Activated naive CD4-positive, alpha-beta T cell treated with anti-CD3 and anti-CD28 coated beads for 36 hours (primary cell): ENCODE measurements at regions not wholly inside any gene's neighbourhood (a gene's known extent, or its start where the extent isn't known, plus 50 kb on each side); places are given as distances from the start of the nearest gene placed in this dataset.
"Not testable (repeated sequence)": the region's sequence is repeated elsewhere in the genome, so short reads cannot be mapped to it uniquely, and the experiment has no call there.

Experiments used
- CTCF ChIA-PET: fragments of 350-600 bp; sonication (Branson Sonifier 250); formaldehyde crosslinking; loops from one replicate; lab custom pipeline; 2021; ENCODE audit warnings: antibody characterized with exemption; lab: Charles Lee
- DNase-seq: peaks from one replicate; pipeline ENCODE4 v3.0.0-alpha.2; 2020
- H3K27ac Mint-ChIP-seq: one replicate; pipeline ENCODE4 v1.8.0; 2021; ENCODE audit warnings: mild to moderate bottlenecking, mixed read lengths
- H3K27me3 Mint-ChIP-seq: one replicate; pipeline ENCODE4 v1.8.0; 2021; ENCODE audit warnings: low read depth, mixed read lengths
- H3K36me3 Mint-ChIP-seq: one replicate; pipeline ENCODE4 v1.8.0; 2021; ENCODE audit warnings: low read depth, mixed read lengths
- H3K4me1 Mint-ChIP-seq: one replicate; pipeline ENCODE4 v1.8.0; 2021; ENCODE audit warnings: low read depth, mixed read lengths
- H3K4me3 Mint-ChIP-seq: one replicate; pipeline ENCODE4 v1.8.0; 2021; ENCODE audit warnings: mild to moderate bottlenecking, moderate library complexity, mixed read lengths
- H3K9me3 Mint-ChIP-seq: one replicate; pipeline ENCODE4 v1.8.0; 2021; ENCODE audit warnings: mixed read lengths
- intact Hi-C: fragments of 100-400 bp; cut with micrococcal nuclease; formaldehyde crosslinking; loops from one replicate; pipeline ENCODE4 v1.15.1; 2023

- CTCF ChIA-PET = no interaction called here
- Mint-ChIP-seq H3K27me3 (no peaks in the 10 kb centered on the region), H3K27ac (no peak overlapping the region), H3K4me3 (no peak overlapping the region), H3K36me3 (peaks cover 6% of the 10 kb centered on the region), H3K9me3 (no peaks in the 10 kb centered on the region), H3K4me1 (peaks cover 25% of the 10 kb centered on the region)
- no peak for DNase-seq
- intact Hi-C loops = loop anchor here (2.0 kb wide), 1 partner anchor 76 kb away; no protein-coding TSS in a partner anchor
Observed at GRCh38 chr1:173330149-173330951, 123.2 kb upstream of the TNFSF4 start.

- CTCF ChIA-PET = interaction anchor here (1.2 kb wide), 1 partner anchor 436 kb away, joined by 4 read pairs; no protein-coding TSS in a partner anchor
- not testable (repeated sequence) for H3K36me3 Mint-ChIP-seq, H3K9me3 Mint-ChIP-seq, H3K27me3 Mint-ChIP-seq
- Mint-ChIP-seq H3K4me1 (peaks cover 25% of the 10 kb centered on the region), H3K4me3 (peak overlapping the region; percentile 23), H3K27ac (peak overlapping the region; percentile 79)
- intact Hi-C loops = loop anchor here (1.0 to 2.0 kb wide), 8 partner anchors 33 to 993 kb away; partner anchors contain the start of gene TNFSF4
- DNase-seq = peak; percentile 16
Observed at GRCh38 chr1:173330952-173331548, 123.9 kb upstream of the TNFSF4 start.

- Mint-ChIP-seq H3K27ac (no peak overlapping the region), H3K36me3 (peaks cover 2% of the 10 kb centered on the region), H3K4me1 (peaks cover 25% of the 10 kb centered on the region), H3K27me3 (no peaks in the 10 kb centered on the region), H3K4me3 (no peak overlapping the region), H3K9me3 (no peaks in the 10 kb centered on the region)
- intact Hi-C loops = no loop called here
- no peak for DNase-seq
- CTCF ChIA-PET = interaction anchor here (0.6 to 1.2 kb wide), 2 partner anchors 437 to 590 kb away, joined by 3 to 4 read pairs; no protein-coding TSS in a partner anchor
Observed at GRCh38 chr1:173332026-173332425, 124.9 kb upstream of the TNFSF4 start.

- Mint-ChIP-seq H3K27ac (no peak overlapping the region), H3K9me3 (no peaks in the 10 kb centered on the region), H3K27me3 (no peaks in the 10 kb centered on the region), H3K36me3 (peaks cover 2% of the 10 kb centered on the region), H3K4me1 (peaks cover 25% of the 10 kb centered on the region), H3K4me3 (no peak overlapping the region)
- intact Hi-C loops = no loop called here
- CTCF ChIA-PET = no interaction called here
- DNase-seq = peak; percentile 10
Observed at GRCh38 chr1:173333581-173333980, 126.5 kb upstream of the TNFSF4 start.

GRCh38 chr1:173337126-173337525 is 130.0 kb upstream of the TNFSF4 start:
- peaks cover 7% of the 10 kb centered on the region for H3K4me1 Mint-ChIP-seq
- no peaks in the 10 kb centered on the region for H3K9me3 Mint-ChIP-seq
- peaks cover 2% of the 10 kb centered on the region for H3K36me3 Mint-ChIP-seq
- CTCF ChIA-PET = no interaction called here
- no peak for DNase-seq
- no peak overlapping the region for H3K4me3 Mint-ChIP-seq
- intact Hi-C loops = no loop called here
- H3K27ac Mint-ChIP-seq = no peak overlapping the region
- H3K27me3 Mint-ChIP-seq = no peaks in the 10 kb centered on the region

- CTCF ChIA-PET = no interaction called here
- DNase-seq = no peak
- peaks cover 3% of the 10 kb centered on the region for H3K36me3 Mint-ChIP-seq
- no peaks in the 10 kb centered on the region for H3K9me3 Mint-ChIP-seq
- no peaks in the 10 kb centered on the region for H3K27me3 Mint-ChIP-seq
- intact Hi-C loops = no loop called here
- no peak overlapping the region for H3K4me3 Mint-ChIP-seq
- no peak overlapping the region for H3K27ac Mint-ChIP-seq
- H3K4me1 Mint-ChIP-seq = no peaks in the 10 kb centered on the region
Observed at GRCh38 chr1:173341307-173341706, 134.2 kb upstream of the TNFSF4 start.

- Mint-ChIP-seq H3K9me3 (no peaks in the 10 kb centered on the region), H3K27ac (no peak overlapping the region), H3K4me1 (no peaks in the 10 kb centered on the region), H3K27me3 (no peaks in the 10 kb centered on the region), H3K4me3 (no peak overlapping the region), H3K36me3 (peaks cover 3% of the 10 kb centered on the region)
- intact Hi-C loops = no loop called here
- CTCF ChIA-PET = no interaction called here
- DNase-seq = no peak
Observed at GRCh38 chr1:173341971-173342370, 134.8 kb upstream of the TNFSF4 start.

GRCh38 chr1:173342736-173343135 is 134.4 kb upstream of the PRDX6 start:
- no peak overlapping the region for H3K4me3 Mint-ChIP-seq
- H3K27me3 Mint-ChIP-seq = no peaks in the 10 kb centered on the region
- no peak overlapping the region for H3K27ac Mint-ChIP-seq
- CTCF ChIA-PET = no interaction called here
- no peaks in the 10 kb centered on the region for H3K4me1 Mint-ChIP-seq
- no peaks in the 10 kb centered on the region for H3K9me3 Mint-ChIP-seq
- intact Hi-C loops = no loop called here
- peaks cover 3% of the 10 kb centered on the region for H3K36me3 Mint-ChIP-seq
- no peak for DNase-seq

- CTCF ChIA-PET = interaction anchor here (0.6 kb wide), 1 partner anchor 599 kb away, joined by 3 read pairs; no protein-coding TSS in a partner anchor
- no peak overlapping the region for H3K27ac Mint-ChIP-seq
- intact Hi-C loops = no loop called here
Observed at GRCh38 chr1:173344034-173344743, 132.9 kb upstream of the PRDX6 start.

GRCh38 chr1:173347282-173347818 is 129.8 kb upstream of the PRDX6 start:
- CTCF ChIA-PET = interaction anchor here (0.6 to 0.8 kb wide), 3 partner anchors 9 to 602 kb away, joined by 3 read pairs; no protein-coding TSS in a partner anchor
- H3K4me1 Mint-ChIP-seq = no peaks in the 10 kb centered on the region
- H3K36me3 Mint-ChIP-seq = peaks cover 9% of the 10 kb centered on the region
- intact Hi-C loops = no loop called here
- H3K27ac Mint-ChIP-seq = no peak overlapping the region
- H3K9me3 Mint-ChIP-seq = peaks cover 9% of the 10 kb centered on the region
- DNase-seq = no peak
- H3K27me3 Mint-ChIP-seq = no peaks in the 10 kb centered on the region
- H3K4me3 Mint-ChIP-seq = no peak overlapping the region

More at GRCh38 chr1:173344034-173344743, 132.9 kb upstream of the PRDX6 start:
- Mint-ChIP-seq H3K27me3 (no peaks in the 10 kb centered on the region), H3K4me1 (no peaks in the 10 kb centered on the region), H3K4me3 (no peak overlapping the region), H3K9me3 (peaks cover 2% of the 10 kb centered on the region), H3K36me3 (peaks cover 3% of the 10 kb centered on the region)
- no peak for DNase-seq

- DNase-seq, H3K27me3 Mint-ChIP-seq, intact Hi-C loops, H3K4me3 Mint-ChIP-seq, H3K27ac Mint-ChIP-seq, CTCF ChIA-PET: not testable (repeated sequence)
- Mint-ChIP-seq H3K9me3 (peaks cover 18% of the 10 kb centered on the region), H3K4me1 (peaks cover 22% of the 10 kb centered on the region), H3K36me3 (peaks cover 16% of the 10 kb centered on the region)
Observed at GRCh38 chr1:173352635-173353034, 124.5 kb upstream of the PRDX6 start.

- peaks cover 16% of the 10 kb centered on the region for H3K36me3 Mint-ChIP-seq
- peaks cover 18% of the 10 kb centered on the region for H3K9me3 Mint-ChIP-seq
- no peak overlapping the region for H3K27ac Mint-ChIP-seq
- no peak overlapping the region for H3K4me3 Mint-ChIP-seq
- H3K4me1 Mint-ChIP-seq = peaks cover 22% of the 10 kb centered on the region
- H3K27me3 Mint-ChIP-seq = no peaks in the 10 kb centered on the region
- intact Hi-C loops = no loop called here
- CTCF ChIA-PET = no interaction called here
- DNase-seq = no peak
Observed at GRCh38 chr1:173353350-173353749, 123.8 kb upstream of the PRDX6 start.
